Central memory CD8-positive, alpha-beta T cell (primary cell): ENCODE measurements at regions not wholly inside any gene's neighbourhood (a gene's known extent, or its start where the extent isn't known, plus 50 kb on each side); places are given as distances from the start of the nearest gene placed in this dataset.

ENCODE experiments used
- ATAC-seq: fragments of 150-1000 bp; cut with Tn5 transposase; replicated peaks from 2 replicates; pipeline ENCODE4 v1.10.0; 2022; ENCODE audit warnings: mild to moderate bottlenecking, moderate FRiP score, moderate number of reproducible peaks; ENCODE audit not compliant: poor library complexity, severe bottlenecking; ENCODE audit errors: extremely low read depth
- DNase-seq, 2 donors: peaks; one replicate each; pipeline ENCODE4 v3.0.0; 2021; ENCODE audit warnings: low spot score in 2 of 2
- H3K27ac Mint-ChIP-seq: one replicate; pipeline ENCODE4 v1.8.0; 2022; ENCODE audit warnings: low read depth, mild to moderate bottlenecking, moderate library complexity, mixed read lengths
- H3K27me3 Mint-ChIP-seq: one replicate; pipeline ENCODE4 v1.8.0; 2022; ENCODE audit warnings: mixed read lengths
- H3K36me3 Mint-ChIP-seq: one replicate; pipeline ENCODE4 v1.8.0; 2022; ENCODE audit warnings: mild to moderate bottlenecking, moderate library complexity, mixed read lengths; ENCODE audit not compliant: insufficient read depth
- H3K4me1 Mint-ChIP-seq: one replicate; pipeline ENCODE4 v1.8.0; 2022; ENCODE audit warnings: mixed read lengths
- H3K4me3 Mint-ChIP-seq: one replicate; pipeline ENCODE4 v1.8.0; 2022; ENCODE audit warnings: mild to moderate bottlenecking, moderate library complexity, mixed read lengths
- H3K9me3 Mint-ChIP-seq: one replicate; pipeline ENCODE4 v1.8.0; 2022; ENCODE audit warnings: mixed read lengths

DNA sequence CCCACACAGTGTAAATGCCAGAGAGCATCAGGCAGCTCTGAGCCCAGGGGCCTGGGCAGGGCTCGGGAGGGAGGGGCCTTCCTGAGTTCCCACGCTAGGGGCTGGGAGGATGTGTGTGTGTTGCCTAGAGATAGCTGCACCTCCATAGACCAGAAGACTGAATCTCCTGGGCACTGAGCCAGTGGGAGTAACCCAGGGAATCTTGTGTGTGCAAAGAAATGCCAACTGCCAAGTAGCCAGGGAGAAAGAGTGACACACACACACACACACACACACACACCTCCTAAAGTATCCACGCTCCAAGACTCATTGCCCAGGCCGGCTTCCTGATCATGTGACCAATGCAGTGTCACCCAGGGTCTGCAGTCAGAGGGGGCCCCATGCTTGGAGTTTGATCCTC is 166.2 kb upstream of the RPL38 start:
- ATAC-seq = no peak
- no peak overlapping the region for H3K27ac Mint-ChIP-seq
- no peak overlapping the region for H3K4me3 Mint-ChIP-seq
- peaks cover 38% of the 10 kb centered on the region for H3K27me3 Mint-ChIP-seq
- no peaks in the 10 kb centered on the region for H3K4me1 Mint-ChIP-seq
- no peak for DNase-seq
- no peaks in the 10 kb centered on the region for H3K36me3 Mint-ChIP-seq
- no peaks in the 10 kb centered on the region for H3K9me3 Mint-ChIP-seq

DNA sequence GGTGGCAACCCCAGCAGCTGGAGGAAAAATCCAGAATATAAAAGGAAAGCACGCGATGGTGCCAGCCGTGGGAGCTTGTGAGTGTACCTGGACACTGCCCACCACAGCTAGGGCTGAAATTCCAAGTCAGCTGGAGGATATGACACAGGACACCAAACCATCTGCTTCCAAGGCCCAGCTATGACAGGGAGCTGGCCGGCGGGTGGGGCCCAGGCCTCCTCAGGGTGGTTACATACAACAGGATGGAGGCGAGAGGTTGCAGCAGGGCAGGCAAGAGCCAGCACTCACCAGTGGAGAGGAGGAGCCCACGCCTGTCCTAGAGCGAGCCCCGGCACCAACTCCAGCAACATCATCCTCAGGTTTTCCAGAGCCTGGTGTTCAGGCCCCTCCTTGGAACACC is 163.2 kb upstream of the RPL38 start:
- ATAC-seq = no peak
- no peaks in the 10 kb centered on the region for H3K36me3 Mint-ChIP-seq
- no peaks in the 10 kb centered on the region for H3K9me3 Mint-ChIP-seq
- no peak overlapping the region for H3K4me3 Mint-ChIP-seq
- H3K27ac Mint-ChIP-seq = no peak overlapping the region
- DNase-seq = no peak
- no peaks in the 10 kb centered on the region for H3K4me1 Mint-ChIP-seq
- peaks cover 28% of the 10 kb centered on the region for H3K27me3 Mint-ChIP-seq

DNA sequence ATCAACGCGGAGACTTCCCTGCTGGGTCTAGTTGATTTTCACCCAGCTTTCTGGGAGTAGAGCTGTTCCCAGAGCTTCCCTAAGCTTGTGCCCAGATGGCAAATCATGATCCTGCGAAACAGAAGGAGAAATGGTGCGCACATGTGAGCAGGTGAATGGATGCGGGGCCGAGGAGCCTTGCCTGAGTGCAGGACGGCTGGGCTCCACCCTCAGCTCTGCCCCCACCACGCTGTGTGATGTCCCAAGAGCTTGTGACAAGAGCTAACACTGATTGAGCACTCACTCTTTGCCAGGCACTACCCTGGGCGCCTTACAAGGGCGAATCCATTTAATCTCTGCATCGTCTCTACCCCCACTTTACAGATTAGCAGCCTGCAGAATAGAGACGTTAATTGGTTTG is 162.7 kb upstream of the RPL38 start:
- no peaks in the 10 kb centered on the region for H3K9me3 Mint-ChIP-seq
- no peak overlapping the region for H3K4me3 Mint-ChIP-seq
- no peak overlapping the region for H3K27ac Mint-ChIP-seq
- no peaks in the 10 kb centered on the region for H3K36me3 Mint-ChIP-seq
- DNase-seq (no peak), ATAC-seq (no peak)
- H3K4me1 Mint-ChIP-seq = no peaks in the 10 kb centered on the region
- H3K27me3 Mint-ChIP-seq = peaks cover 28% of the 10 kb centered on the region

DNA sequence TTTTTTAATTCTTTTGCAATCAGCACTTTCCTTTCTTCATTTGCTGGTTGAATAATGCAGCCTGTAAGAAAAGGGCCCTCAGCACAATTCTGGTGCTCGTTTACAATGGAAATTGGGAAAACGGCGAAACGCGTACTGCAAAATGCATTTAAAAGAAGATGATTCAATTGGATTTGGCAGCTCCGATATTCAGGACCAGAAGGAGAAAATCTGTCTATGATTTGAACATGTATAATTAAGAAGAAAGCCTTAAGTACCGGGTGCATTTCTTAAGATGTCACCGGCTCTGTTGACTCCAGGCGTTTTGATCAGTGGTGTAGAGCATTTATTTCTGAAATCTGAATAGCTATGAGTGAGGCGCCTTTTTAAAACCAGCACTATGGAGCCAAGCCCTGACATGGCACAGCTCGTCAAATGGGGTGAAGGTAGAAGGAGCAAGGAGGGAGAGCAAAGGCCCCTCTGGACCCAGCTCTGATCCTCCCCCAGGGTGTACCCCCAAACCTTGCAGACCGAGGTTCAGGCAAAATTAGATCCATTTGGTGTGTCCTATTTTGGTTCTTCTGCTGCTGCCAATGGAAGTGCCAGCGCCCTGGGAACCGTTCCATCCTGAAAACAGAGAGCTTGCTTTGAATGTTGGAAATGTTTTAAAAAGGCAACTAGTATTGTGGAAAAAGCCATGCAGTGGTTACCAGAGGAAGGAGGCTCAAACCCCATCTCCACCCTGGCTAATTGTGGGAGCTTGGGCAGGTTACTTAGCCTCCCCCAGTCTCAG is 161.4 kb upstream of the RPL38 start:
- Mint-ChIP-seq H3K4me3 (no peak overlapping the region), H3K27me3 (peaks cover 31% of the 10 kb centered on the region), H3K27ac (no peak overlapping the region), H3K4me1 (no peaks in the 10 kb centered on the region), H3K9me3 (no peaks in the 10 kb centered on the region), H3K36me3 (no peaks in the 10 kb centered on the region)
- ATAC-seq (no peak), DNase-seq (no peak)

DNA sequence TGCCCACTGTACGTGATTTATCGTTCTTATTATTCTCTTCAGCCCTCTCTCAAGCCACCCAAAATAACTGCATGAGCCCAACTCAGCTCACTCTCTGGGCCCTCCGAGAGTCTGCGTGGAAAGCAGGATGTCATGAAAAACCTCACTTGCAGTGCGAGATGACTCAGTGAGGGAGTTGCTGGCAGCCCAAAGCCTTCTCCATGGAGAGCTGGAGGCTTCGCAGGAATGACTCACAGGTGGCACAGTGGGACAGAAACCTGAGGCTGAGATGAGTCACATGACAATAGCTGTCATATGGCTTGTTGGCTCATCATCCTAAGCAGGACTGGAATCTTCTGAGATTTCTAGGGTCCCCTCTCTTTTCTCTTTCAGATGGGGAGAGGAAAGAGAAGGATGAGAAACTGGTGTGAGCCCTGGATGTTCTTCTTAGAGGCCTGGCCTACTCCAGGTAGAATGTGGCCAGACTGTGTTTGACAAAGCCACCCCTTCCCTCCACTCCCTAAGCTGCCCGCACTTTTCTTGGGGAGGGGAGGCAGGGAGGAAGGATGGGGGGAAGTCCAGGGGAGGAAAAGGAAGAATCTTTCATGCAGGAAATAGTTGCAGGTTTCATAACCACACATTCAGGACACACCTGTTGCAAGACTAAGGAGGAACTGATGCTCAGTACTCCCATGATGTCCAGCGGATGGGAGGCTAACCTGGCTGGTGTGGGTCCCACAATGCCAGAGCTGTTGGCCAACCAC is 160.6 kb upstream of the RPL38 start:
- no peak overlapping the region for H3K4me3 Mint-ChIP-seq
- no peaks in the 10 kb centered on the region for H3K4me1 Mint-ChIP-seq
- H3K9me3 Mint-ChIP-seq = no peaks in the 10 kb centered on the region
- ATAC-seq (no peak), DNase-seq (no peak)
- peaks cover 34% of the 10 kb centered on the region for H3K27me3 Mint-ChIP-seq
- H3K36me3 Mint-ChIP-seq = no peaks in the 10 kb centered on the region
- H3K27ac Mint-ChIP-seq = no peak overlapping the region

DNA sequence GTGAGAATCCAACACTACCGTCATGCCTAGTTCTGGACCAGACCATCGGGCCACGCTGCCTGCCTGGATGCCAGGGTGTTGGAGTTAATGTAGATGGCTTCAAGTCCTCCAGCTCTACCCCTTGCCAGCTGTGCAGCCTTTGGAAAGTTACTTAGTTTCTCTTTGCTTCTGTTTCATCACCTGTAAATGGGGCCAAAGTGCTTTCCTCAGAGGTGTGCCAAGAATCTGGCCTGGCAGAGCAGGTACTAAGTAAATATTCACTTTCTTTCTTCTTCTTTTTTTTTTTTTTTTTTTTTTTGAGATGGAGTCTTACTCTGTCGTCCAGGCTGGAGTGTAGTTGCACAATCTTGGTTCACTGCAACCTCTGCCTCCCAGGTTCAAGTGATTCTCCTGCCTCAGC is 159.5 kb upstream of the RPL38 start:
- H3K9me3 Mint-ChIP-seq = no peaks in the 10 kb centered on the region
- DNase-seq (no peak), ATAC-seq (no peak)
- no peak overlapping the region for H3K27ac Mint-ChIP-seq
- no peaks in the 10 kb centered on the region for H3K36me3 Mint-ChIP-seq
- peaks cover 44% of the 10 kb centered on the region for H3K27me3 Mint-ChIP-seq
- no peak overlapping the region for H3K4me3 Mint-ChIP-seq
- H3K4me1 Mint-ChIP-seq = no peaks in the 10 kb centered on the region

DNA sequence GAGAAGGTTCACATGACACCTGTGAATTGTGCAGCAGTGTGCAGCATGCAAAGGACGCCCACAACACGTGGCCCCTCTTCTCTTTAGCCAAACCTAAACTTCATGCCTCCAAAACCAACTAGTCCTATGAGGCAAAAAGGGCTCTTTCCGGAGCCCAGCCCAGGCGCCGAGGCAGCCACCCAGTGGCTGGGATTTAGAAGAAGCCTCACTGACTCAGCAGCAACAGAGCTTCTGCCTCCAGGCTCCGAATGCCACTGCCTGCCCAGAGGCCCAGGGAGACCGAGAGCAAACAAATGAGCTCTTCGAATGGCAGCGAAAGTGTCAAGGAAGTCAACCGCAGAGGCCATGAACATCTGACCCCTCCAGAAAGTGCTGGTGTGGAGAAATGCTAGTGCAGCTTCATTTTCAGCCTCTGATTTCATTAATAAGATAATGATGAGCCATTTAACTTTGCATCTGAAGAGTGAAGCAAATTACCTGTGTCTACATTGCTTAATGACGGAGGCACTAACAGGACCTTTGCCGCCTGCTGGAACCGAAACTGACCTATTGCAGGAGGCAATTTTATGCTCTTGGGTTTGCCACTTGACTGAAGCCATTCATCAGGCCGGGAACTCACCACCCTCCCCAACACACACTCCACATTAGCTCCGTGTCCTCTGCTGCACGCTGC is 157.7 kb upstream of the RPL38 start:
- Mint-ChIP-seq H3K36me3 (no peaks in the 10 kb centered on the region), H3K4me3 (no peak overlapping the region), H3K27ac (no peak overlapping the region), H3K9me3 (no peaks in the 10 kb centered on the region), H3K4me1 (no peaks in the 10 kb centered on the region), H3K27me3 (peaks cover 62% of the 10 kb centered on the region)
- ATAC-seq (no peak), DNase-seq (no peak)

DNA sequence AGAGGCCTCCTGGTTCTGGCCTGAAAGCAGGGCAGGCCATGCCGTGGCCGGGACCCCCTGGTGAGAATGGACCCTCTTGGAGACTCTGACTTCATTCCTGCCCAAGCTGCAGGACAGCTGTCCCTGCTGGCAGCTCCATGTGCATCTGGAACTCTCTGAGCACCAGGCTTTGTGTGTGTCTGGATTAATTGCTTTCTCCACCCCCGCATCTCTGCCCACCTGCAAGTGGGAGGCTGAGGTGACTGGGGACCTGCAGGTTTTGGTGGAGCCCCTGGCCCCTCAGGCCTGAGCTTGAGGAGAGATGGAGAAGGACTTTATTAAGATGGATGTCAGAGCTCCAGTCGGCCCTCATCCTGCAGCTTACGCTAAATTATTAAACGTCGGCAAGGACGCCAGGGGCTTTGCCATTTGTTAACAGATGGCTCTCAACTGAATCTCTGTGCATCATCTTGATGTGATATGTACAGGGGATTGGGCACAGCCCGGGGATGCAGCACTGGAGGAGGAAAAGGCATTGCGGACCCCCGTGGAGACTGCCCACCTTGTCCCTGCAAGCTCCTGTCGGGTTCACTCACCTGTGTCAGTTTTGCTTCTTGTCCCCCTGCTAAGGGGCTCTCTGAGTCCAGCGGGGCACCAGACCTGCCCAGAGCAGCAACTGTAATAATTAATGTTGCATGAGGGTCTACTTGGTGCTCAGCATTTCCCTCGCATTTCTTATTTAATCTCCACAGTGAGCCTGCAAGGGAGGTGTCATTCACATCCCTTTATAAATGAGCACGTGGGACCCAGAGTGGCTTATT is 154.1 kb upstream of the RPL38 start:
- ATAC-seq = no peak
- H3K9me3 Mint-ChIP-seq = no peaks in the 10 kb centered on the region
- H3K27me3 Mint-ChIP-seq = peaks cover 91% of the 10 kb centered on the region
- no peak overlapping the region for H3K27ac Mint-ChIP-seq
- no peak overlapping the region for H3K4me3 Mint-ChIP-seq
- no peak for DNase-seq
- no peaks in the 10 kb centered on the region for H3K36me3 Mint-ChIP-seq
- no peaks in the 10 kb centered on the region for H3K4me1 Mint-ChIP-seq

DNA sequence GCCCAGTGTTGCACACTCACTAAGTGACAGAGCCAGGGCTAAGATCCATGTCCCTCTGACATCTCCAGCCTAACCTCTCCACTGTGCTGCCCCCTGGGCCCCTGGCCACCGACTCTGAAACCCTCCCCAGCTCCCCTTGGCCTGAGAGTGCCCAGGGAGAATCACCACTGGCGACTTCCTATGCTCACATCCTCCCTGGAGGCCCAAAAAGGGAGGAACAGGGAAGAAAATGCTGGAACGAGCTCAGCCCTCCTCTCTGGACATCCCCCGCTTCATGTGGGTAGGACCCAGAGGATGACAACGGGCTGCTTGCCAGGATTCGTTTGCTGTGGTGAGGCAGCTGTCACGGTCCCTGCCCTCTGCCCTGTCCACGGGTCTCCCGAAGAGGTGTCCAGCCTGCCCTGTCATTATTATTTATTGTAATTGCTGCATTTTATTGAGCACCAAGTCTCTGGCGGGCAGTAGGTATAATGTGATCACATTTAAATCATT is 153.5 kb upstream of the RPL38 start:
- Mint-ChIP-seq H3K36me3 (no peaks in the 10 kb centered on the region), H3K4me1 (no peaks in the 10 kb centered on the region), H3K27ac (no peak overlapping the region), H3K4me3 (no peak overlapping the region), H3K9me3 (no peaks in the 10 kb centered on the region), H3K27me3 (peaks cover 91% of the 10 kb centered on the region)
- ATAC-seq = no peak
- DNase-seq = no peak

DNA sequence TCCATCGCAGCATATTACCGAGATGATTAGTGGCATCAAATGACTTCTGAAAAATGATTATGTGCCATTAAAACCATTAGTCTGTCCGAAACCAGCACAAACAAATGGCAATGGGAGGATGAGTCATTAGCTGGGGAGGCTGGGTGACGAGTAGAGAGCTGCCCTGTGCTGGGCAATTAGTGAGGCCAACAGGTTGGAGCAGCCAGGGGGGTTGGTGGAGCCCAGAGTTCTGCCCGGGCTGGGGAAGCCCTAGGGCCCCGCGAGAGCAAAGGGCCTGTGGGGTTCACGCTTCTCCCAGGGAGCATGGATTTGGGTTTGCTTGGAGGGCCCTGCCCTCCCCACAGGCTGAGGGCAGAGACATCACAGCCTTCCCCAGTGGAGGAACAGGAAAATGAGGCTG is 152.1 kb upstream of the RPL38 start:
- Mint-ChIP-seq H3K4me1 (no peaks in the 10 kb centered on the region), H3K36me3 (no peaks in the 10 kb centered on the region), H3K4me3 (no peak overlapping the region), H3K9me3 (no peaks in the 10 kb centered on the region), H3K27ac (no peak overlapping the region), H3K27me3 (peaks cover 91% of the 10 kb centered on the region)
- no peak for DNase-seq
- ATAC-seq = no peak

DNA sequence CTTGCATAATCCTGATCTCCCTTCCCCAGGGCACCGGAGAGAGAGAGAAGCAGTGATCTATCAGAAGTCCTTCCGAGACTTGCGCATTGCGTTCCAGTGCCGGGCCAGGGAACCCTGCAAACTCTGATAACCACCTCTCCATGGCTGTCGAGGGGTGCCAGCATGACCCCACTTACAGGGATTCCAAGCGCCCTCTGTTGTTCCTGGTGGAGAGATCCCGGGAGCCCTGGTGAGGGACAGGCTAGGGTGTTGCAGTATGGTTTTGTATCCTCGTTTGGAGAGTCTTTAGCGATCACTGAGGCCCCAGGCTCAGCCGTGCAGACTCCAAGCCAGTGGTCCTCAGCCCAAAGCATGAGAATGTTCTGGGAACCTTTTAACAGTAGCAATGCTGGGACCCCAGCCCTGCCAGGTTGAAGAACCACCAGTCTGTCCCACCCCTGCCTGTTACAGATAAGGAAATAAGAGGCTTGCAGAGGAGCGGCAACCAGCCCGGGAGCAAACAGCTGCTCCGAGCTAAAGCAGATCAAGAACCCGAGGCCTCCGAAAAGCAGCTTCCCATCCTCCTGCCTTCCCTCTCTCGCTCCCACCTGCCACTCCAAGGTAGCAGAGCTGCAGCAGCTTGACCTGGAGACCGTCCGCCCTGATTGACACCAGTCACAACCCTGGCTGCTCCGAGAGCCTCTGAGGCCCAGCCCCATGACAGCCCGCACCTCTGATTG is 150.3 kb upstream of the RPL38 start:
- Mint-ChIP-seq H3K27ac (no peak overlapping the region), H3K27me3 (peaks cover 91% of the 10 kb centered on the region), H3K36me3 (peaks cover 2% of the 10 kb centered on the region), H3K4me3 (no peak overlapping the region), H3K4me1 (no peaks in the 10 kb centered on the region), H3K9me3 (no peaks in the 10 kb centered on the region)
- DNase-seq (no peak), ATAC-seq (no peak)

DNA sequence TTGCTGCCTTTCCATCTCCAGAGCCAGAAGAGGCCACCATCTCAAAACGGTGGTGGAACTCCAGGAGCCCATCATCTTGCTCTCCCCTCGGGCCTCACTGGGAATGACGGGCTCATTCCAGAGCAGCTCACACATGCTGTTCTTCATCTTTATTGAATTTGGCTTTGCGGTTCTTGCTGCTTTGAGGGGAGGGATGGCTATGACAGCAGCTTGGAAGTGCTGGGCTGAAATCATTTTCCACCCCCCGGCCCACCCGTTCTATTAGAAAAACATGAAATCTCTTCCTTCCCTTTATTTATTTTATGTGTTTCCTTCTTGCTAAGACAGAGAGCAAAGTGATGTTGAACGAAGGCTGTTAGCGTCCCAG is 149.8 kb upstream of the RPL38 start:
- Mint-ChIP-seq H3K4me3 (no peak overlapping the region), H3K27me3 (peaks cover 91% of the 10 kb centered on the region), H3K36me3 (peaks cover 2% of the 10 kb centered on the region), H3K27ac (no peak overlapping the region), H3K4me1 (no peaks in the 10 kb centered on the region), H3K9me3 (no peaks in the 10 kb centered on the region)
- no peak for DNase-seq
- ATAC-seq = no peak
